ENCODE measurements at regions not wholly inside any gene's neighbourhood (a gene's known extent, or its start where the extent isn't known, plus 50 kb on each side); places are given as distances from the start of the nearest gene placed in this dataset.

DNA sequence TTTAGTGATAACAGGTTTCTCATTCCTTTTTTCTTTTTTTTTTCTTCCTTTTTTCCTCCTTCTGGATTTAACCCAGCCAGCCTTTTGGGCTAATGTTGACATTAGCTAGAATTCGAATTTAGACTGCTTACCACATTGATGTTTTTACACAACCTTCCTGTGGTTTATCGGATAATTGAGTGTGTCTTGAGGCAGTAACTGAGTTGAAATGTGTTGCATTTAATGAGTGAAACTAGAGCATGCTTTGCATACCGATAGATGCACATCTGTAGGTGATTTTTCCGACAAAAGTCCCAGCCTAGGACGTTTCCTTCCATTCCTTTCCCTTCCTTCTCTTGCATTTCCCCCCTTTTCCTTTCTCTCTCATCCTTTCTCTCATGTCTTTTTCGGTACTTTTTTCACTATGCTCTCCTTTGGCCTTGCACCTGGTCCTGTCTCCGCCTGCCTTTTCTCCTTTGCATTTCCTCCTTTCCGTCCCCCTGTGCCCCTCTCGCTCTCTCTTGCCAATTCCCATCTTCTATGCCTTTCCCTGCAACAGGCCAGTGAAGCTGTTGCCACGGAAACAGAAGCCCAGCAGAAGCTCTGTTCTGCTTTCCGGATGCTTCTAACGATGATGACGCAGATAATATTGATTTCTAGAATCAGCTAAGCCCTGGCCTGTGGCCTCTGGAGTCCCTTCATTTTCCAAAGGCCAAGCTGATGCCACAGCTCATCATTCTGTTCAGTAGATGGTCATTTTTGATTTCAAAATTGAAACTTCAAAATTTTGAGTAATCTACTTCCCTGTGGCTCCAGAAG lies 76.1 kb downstream of the SLC25A47 start:
- no peak for DNase-seq

DNA sequence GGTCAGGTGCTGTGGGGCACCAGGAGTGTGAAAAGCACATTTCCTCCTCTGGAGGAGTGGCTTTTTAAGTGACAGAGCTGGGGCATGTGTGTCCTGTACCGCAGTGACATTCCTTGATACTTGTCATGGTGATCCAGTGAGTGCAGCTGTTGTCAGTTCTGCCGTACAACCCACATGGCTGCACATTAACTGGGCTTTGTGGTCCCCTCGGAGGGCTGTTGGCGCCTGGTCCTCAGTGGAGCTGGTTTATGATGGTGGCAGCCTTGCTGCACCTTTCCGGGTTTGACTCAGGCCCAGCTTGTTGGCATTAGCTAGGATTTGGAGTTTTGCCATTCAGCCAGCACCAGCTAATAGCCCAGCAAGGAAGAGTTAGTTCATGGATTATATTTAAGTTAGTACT lies 77.0 kb downstream of the SLC25A47 start:
- DNase-seq = no peak

DNA sequence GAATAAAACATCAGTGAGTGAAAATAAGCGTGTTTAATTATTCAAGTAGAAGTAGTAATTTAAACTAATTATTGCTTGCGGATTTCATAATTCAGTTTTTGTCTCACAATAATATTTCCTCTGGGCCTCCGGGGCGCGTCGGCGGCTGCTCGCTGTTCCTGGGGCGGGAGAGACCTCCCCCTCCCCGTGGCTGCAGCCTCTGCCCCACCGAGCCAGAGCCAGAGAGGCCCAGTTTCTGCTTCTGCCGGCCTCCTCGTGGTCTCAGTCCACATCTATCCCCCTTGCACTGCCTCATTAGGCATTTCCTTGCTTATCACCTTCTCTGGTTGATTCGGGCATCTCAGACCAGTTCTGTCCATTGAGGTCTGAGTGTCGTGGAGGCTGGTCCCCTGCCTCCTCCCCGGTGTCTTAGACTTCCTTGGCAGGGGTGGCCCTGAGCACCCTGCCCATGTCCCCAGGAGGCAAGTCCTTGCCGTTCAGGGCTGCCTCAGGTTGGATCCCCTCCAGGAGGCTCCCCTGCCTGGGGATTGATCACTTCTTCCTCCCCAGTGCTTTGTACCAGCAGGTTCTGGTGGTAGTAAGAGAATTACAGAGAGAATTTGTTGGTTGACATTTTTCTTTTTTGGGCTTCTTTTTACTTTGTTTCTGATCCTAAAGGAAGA lies 78.0 kb downstream of the SLC25A47 start:
- no peak for DNase-seq

DNA sequence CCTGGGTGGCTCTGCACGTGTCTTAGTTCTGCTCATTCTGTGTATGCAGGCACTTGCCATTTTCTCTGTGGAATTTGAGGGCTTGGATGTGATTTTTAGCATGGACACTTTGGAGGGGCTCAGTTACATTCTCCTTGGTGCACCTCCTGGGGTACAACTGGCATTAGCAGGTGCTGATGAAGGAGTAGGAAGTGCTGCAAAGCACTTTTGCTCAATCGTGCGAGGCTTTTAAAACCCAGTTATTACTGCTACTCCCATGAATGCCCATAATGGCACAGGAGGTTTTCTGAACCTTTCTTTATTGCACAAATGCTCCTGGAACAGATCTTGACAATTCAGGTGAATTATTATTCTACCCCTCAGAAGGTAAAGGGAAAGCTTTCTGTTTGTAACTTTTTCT lies 78.7 kb downstream of the SLC25A47 start:
- no peak for DNase-seq

DNA sequence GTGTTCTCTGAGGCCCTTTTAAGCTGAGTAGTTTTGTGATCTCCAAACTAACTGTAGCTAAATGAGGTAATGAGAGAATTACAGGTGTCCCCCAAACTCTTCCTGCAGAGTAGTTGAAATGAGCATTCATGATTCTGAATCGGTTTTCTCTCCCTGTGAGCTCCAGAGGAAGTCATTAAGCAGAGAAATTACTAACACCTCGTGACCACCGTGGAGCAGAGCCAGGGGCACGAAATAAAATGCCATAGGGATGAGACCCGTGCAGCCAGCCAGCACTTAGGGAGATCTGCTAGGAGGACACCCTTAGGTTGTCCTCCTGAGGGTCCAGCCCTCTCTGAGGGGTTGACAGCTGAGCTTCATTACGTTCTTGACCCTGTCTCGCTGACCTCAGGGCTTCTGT lies 79.5 kb downstream of the SLC25A47 start:
- DNase-seq = no peak

DNA sequence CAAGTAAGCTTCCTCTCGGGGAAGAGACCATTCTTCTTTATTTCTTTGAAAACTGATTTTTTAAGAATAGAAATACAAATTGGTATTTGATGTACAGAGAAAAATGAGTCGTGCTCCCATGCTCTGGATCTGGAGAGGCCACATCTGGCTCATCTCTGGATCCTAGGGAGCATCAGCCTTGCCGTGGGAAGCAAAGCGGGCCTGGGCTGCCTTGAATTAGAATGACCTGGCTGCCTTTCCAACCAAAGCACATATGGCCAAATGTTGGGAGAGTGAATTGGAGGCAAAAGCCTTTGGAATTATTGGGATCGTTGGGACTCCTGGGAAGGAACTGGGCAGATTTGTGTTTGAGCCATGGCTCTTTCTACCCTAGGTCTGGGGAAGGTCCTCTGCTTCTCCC lies 80.0 kb downstream of the SLC25A47 start:
- no peak for DNase-seq

DNA sequence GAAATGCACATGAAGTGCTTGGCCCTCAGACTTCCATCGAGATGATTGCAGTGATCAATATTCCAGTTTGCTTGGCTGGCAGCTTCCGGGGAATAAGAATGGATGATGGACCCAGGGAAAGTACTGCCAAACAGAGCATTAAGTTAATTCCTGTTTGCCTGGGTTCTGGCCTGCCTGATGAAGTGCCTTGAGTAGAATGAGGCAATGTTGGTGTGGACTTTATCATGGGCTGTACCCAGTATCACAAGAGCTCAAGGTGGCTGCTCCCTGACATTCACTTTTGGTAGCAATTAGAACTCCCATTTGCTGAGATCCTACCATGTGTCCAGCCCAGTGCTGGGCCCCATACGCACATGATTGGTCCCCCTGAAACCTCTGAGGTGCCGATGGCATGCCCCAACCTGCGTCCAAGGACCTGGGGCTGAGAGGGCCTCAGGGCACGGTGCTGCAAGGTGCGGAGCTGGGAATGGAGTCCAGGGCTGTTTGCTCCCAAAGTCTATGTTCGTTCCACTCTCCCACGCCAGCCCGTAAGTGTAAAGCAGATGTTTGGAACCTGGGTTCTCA lies 80.7 kb downstream of the SLC25A47 start:
- no peak for DNase-seq

DNA sequence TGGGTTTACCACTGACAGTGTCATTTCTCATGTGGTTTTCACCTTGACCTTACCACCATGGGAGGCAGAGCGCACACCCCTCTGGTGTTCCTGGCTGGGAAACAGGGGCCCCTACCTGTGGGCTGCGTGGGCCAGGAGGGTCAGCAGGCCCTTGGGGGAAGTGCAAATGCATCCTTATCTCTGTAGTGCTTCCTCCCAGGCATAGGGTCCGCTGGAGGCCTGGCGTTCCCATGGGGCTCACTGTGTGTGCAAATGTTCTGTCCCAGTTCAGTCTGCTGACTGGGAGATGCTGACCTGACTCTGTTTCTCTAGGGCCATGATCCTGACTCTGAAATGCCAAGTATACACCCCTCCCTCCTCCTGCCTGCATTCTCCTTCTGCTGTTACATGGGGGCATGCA lies 81.3 kb downstream of the SLC25A47 start:
- DNase-seq = no peak

DNA sequence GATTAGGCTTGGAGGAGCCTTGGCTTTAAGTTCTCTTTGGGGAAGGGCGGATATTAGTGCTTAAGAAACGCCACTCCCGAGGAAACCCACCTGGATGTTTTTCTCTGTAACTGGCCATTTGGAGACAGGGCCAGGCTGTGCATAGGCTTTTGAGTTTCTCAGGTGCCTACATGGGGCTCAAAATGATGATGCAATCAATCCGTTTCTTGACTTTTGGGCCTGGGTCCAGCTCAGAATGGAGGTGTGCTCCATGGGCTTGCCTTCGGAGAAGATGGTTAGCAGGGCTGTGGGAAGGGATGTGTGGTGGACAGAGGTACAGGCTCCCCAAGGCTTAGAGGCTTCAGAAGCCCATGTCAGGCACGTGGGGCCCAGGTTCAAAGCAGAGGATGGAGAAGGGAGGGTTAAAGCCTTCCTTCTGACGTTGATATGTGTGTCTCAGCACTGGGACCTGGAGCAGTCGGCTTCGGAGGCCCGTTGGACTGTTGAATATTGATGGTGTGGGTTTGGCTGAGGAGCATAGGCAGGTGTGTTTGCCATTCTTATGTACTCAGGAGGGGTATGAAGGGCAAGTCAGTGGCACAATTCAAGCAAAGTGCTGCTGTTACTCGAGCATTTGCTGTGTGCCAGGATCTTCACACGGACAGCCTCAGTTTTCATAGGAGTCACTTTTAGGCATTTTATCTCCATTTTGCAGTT lies 82.8 kb downstream of the SLC25A47 start:
- no peak for DNase-seq

DNA sequence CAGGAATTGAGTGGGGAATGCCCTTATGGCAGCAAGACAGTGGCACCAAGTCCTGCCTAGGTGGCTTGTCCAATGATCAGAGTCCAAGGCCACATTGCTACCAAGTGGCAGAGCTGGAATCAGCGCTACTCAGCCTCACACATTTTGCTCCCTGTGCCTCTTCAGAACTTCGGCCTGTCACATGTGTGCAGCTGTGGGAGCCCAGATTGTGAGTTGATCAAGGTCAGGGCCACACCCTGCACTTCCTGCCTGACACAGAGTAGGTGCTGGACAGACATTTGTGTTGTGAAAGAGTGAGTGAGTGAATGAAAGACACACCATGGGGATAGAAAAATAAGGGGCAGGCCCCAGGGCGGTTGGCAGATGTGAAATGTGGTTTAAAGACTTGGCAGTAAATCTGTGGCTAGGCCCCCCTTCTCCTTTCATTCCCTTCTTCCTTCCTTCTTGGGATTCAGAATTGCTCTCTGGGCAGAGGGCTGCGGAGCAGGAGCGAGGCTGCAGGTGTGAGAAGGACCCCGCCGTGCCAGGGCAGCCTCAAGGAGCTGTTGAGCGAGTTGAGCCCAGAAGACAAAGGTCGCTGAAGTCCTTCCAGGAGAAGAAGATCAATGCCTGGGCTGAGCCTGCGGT lies 83.5 kb downstream of the SLC25A47 start:
- no peak for DNase-seq

DNA sequence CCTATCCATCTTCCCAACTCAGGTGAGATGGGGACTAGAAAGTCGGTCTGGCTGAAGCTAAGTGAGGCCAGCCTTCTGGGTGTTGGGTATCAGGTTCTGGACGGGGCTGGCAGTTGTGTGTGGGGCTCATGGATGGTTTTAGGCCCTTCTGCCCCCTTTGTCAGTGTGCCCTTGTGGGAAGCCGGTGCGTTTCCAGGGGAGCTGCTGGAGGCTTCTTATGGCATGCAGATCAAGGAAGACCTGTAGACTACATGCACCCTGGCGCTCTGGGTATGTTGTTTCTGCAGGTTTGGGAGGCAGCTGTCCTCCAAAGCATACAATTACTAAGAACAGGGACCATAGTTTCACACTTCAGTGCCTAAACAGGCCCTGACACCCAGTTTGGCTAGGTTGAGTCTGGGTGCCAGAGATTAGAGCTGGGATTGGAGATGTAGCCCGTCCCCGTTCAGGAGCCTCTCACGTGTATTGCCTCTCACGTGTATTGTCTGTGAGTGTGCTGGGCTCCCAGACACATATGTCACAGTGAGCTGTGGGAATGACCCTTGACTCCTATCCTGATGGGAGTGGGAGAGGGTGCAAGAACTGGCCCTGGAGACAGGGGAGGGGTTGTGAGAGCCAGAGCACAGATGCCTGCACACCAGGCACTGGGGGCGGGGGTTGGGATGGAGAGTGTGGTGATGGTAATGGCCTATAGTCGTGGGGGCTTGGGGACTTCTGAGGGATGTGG lies 84.4 kb downstream of the SLC25A47 start:
- DNase-seq = no peak

DNA sequence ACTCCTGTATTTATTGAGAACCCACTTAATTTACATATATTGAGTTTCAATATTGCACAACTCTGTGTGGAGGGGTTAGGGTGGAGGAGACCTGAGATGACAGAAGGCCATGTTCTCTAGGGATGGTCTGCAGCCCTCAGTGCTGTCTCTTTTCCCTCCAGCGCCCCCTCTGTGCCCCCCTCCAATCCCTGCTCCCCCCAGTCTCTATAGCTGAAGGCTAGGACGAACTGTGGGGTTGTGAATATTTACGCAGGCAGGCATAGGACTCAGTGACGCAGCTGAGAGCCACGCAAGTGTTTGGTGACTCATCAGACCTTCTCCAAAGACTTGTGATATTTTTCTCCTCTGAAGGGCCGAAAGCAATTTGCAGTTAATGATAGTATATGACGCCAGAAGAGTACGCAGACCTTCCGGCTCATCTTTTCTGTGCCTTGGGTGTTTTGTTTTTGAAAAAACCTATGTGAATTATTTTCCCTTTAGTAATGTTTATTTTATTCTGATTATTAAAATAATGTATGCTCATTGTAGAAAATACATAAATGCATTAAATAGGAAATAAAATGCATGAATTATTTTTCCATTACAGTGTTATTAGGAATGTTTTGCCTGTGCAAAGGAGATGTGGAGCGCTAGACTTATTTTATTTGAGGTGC lies 85.3 kb downstream of the SLC25A47 start:
- DNase-seq = no peak

DNA sequence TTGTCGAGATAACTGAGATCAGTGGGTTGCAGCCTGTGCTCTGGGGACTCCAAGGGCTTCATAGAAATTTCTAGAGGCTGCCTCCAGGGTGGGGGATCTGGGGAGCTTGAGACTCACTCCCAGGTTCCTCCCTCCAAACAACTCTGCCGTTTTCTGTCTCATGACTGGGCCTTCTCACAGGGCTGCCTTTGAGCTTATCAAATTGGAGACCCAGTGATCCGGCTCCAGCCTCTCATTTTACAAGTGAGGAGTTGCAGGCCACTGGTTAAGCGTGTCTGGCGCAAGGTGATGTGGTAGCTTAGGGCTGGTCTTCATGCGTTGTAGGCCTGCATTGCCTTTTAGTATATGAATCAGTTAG lies 85.8 kb downstream of the SLC25A47 start:
- no peak for DNase-seq

DNA sequence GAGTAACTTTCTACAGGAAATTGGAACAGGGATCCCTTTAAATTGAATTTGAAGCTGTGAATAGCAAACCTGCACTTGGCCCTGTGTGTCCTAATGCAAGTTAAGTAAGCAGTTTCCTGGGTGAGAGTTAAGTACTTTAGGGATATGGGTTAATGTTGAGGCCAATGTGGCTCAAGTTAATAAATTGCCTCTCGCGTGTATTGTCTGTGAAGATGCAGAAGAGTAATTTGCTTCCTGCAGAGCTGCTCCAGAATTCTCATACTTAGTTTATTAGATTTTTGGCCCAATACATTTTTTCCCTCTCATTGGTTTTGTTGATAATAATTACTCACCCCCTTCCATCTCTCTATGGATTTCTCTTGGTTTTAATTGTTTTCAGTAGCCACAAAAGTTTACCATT lies 86.5 kb downstream of the SLC25A47 start:
- no peak for DNase-seq

DNA sequence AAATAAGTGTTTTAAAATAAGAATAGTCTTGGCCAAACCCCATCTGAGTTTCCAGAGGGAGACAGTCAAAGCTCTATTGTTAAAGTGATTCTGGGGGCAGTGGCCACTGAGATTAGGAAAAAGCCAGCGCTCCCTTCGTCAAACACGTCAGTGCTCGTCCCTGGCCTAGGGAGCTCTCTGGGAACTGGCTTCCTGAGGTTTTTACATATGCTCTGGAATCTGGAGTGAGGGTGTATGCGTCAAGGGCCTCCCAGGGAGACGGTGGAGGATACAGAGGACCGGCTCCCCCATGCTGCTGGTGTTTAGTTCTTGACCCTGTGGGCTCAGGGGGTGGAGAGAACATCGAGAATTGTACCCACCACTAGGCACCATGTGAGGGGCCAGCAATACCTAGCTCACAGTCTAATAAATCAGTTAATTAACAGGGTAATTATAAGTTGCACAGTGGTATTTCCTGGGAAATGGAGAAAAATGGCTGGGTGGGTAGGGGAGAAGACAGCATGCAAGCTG lies 87.0 kb downstream of the SLC25A47 start:
- no peak for DNase-seq

DNA sequence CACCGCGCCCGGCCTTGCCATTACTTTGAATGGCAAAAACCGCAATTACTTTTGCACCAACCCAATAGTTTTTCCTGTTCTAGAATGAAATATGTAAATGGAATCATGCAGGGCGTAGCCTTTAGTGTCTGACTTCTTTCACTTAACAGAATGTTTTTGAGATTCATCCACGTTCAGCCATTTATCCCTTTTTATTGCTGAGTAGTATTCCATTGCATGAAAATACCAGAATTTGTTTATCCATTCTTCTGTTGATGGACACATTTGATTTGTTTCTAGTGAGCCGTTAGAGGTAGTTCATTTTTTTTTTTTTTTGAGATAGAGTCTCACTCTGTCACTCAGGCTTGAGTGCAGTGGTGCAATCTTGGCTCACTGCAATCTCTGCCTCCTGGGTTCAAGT lies 90.6 kb downstream of the SLC25A47 start:
- DNase-seq = no peak

DNA sequence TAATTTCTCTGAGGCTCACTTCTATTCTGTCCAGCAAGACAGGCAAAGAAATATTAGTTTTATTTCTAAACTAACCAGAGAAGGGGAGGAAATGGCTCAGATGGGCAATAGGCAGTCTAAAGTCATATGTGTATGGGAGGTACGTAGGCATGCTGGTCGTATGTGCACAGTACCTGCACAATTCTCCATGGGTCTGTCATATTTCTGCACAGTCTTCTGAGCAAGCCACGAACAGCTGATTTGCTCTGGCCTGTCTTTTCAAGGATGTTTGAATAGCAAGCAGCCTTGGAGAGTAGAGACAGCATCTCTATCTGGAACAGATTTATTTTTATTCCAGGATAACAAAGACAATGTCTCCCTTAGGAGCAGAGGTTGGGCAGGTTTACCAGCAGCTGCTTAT lies 92.1 kb downstream of the SLC25A47 start:
- no peak for DNase-seq

DNA sequence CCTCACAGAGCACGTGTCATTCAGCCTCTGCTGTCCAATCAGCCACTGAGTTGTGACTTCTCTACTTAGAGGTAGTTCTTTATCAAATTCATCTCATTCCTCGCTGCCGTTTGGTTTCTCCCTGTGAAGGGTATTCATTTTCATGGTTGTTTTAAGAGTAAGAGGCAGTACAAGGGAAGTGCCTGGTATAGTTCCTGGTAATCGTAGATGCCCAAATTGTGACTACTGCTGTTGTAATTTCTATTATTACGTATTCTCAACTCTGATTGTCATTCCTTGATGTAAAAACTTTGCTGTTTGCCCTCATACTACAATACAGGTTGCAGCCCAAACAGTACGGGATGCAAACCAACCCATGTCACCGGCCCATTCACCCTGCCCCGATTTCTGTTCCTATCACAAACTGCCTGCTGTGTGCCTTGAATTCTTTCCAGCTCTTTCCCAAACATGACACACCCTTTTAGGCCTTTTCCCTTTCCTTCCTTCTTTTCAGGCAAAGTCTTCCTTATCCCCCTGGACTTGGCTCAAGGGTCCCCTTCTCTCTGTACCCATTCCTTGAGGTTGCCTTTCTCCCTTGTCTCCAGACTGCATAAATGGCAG lies 93.0 kb downstream of the SLC25A47 start:
- DNase-seq = no peak

DNA sequence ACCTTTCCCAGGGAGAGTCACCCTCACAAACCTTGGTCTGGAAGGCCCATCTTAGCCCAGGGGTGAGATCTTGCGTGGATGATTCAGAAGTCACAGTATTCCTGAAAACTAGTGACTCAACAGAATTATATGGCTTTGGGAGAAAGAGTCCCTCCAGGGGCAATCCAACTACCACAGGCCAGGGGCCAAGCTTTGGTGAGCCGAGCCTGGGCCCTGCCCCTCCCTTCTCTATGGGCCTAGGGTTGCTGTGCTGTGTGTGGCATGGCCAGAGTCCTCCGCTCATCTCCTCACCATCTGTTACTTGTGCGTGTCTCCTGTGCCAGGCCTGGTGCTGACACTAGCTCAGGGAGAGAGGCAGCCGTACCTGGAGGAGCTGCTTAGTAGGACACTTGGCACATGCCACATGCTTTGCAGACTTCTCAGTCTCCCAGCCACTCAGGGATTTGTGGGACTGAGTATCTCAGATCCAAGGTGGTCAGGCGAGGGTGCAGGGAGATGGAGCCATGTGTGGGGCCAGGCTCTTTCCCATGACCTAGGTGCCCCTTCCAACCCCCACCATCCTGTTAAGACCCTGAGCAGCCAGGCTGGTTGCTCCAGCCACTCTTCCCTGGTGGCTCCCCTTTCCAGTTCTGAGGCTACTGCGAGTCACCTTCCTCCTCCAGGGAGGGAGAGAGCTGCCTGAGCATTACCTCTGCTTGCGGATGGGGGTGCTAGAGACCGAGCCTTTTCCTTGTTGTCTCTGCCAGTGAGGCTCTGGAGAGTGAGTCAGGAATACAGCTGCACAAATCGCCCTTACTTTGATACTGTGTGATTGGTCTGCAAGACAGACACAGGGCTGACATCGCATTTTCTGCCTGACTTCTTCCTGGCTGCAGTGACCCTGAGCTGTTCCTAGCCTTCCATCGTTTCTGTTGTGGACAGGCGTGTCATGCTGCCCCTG lies 94.1 kb downstream of the SLC25A47 start:
- DNase-seq = no peak

DNA sequence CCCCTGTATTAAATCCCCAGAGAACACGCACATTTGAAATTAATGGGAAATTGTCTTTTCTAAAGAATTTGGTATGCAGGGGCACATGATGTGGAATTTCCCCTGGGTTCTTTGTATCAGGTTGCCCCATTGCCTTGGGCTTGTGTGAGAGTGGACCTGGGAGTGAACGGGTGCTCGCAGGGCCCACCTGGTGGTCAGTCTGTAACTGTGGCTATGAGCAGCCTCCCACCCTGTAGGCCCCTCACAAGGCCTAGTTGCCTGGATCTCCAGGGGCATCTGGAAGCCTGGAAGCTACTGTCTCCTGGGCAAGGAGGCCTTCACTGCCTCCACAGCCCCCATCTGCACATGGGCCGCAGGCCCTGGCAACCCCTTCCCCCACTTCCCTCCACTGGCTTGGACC lies 96.7 kb downstream of the SLC25A47 start:
- DNase-seq = no peak
